ENCODE measurements at regions not wholly inside any gene's neighbourhood (a gene's known extent, or its start where the extent isn't known, plus 50 kb on each side); places are given as distances from the start of the nearest gene placed in this dataset.

GRCh38 chr16:85502357-85502756 is 110.8 kb upstream of the GSE1 start:
- TF ChIP-seq ZFX (IDR thresholded peaks at IDR 0.05) (no peak), CTCF (conservative IDR thresholded peaks at IDR 0.05) (no peak)

All from C4-2B (cell line).